Pulmonary artery endothelial cell (primary cell): ENCODE measurements at regions not wholly inside any gene's neighbourhood (a gene's known extent, or its start where the extent isn't known, plus 50 kb on each side); places are given as distances from the start of the nearest gene placed in this dataset.
"Not testable (repeated sequence)": the region's sequence is repeated elsewhere in the genome, so short reads cannot be mapped to it uniquely, and the experiment has no call there.

Experiments
- DNase-seq: peaks from one replicate; pipeline ENCODE4 v3.0.0-alpha.2; 2011; ENCODE audit warnings: low read depth, low spot score

- DNase-seq: no peak
Observed at GRCh38 chr1:38787041-38787440, 72.5 kb downstream of the RRAGC start.

GRCh38 chr1:38786040-38786436 is 73.5 kb downstream of the RRAGC start:
- DNase-seq: no peak

- DNase-seq: no peak
Observed at GRCh38 chr1:38785285-38786039, 74.1 kb downstream of the RRAGC start.

GRCh38 chr1:38784452-38785284 is 74.9 kb downstream of the RRAGC start:
- DNase-seq: no peak

GRCh38 chr1:38783640-38784229 is 75.8 kb downstream of the RRAGC start:
- no peak for DNase-seq

GRCh38 chr1:38781872-38782617 is 77.5 kb downstream of the RRAGC start:
- no peak for DNase-seq

- no peak for DNase-seq
Observed at GRCh38 chr1:38780133-38780532, 79.4 kb downstream of the RRAGC start.

GRCh38 chr1:38779491-38779890 is 80.1 kb downstream of the RRAGC start:
- no peak for DNase-seq

- no peak for DNase-seq
Observed at GRCh38 chr1:38778521-38778920, 81.1 kb downstream of the RRAGC start.

- no peak for DNase-seq
Observed at GRCh38 chr1:38778051-38778450, 81.5 kb downstream of the RRAGC start.

- DNase-seq: no peak
Observed at GRCh38 chr1:38777464-38777957, 82.1 kb downstream of the RRAGC start.

GRCh38 chr1:38776466-38777065 is 83.0 kb downstream of the RRAGC start:
- DNase-seq: no peak

GRCh38 chr1:38775175-38775845 is 84.3 kb downstream of the RRAGC start:
- no peak for DNase-seq

- DNase-seq: no peak
Observed at GRCh38 chr1:38773483-38773882, 86.1 kb downstream of the RRAGC start.

- no peak for DNase-seq
Observed at GRCh38 chr1:38772953-38773352, 86.6 kb downstream of the RRAGC start.

- no peak for DNase-seq
Observed at GRCh38 chr1:38772026-38772425, 87.5 kb downstream of the RRAGC start.

- not testable (repeated sequence) for DNase-seq
Observed at GRCh38 chr1:38770516-38771173, 88.9 kb downstream of the RRAGC start.

- DNase-seq: no peak
Observed at GRCh38 chr1:38766125-38766524, 93.4 kb downstream of the RRAGC start.

GRCh38 chr1:38763121-38763520 is 96.5 kb downstream of the RRAGC start:
- no peak for DNase-seq

GRCh38 chr1:38760562-38760961 is 99.0 kb downstream of the RRAGC start:
- no peak for DNase-seq
